GM21529 (cell line): ENCODE measurements at regions not wholly inside any gene's neighbourhood (a gene's known extent, or its start where the extent isn't known, plus 50 kb on each side); places are given as distances from the start of the nearest gene placed in this dataset.

Source experiments
- ATAC-seq: cut with Tn5 transposase; IDR thresholded peaks from one replicate; pipeline ENCODE4 v1.9.1; 2021; ENCODE audit not compliant: unreplicated experiment

DNA sequence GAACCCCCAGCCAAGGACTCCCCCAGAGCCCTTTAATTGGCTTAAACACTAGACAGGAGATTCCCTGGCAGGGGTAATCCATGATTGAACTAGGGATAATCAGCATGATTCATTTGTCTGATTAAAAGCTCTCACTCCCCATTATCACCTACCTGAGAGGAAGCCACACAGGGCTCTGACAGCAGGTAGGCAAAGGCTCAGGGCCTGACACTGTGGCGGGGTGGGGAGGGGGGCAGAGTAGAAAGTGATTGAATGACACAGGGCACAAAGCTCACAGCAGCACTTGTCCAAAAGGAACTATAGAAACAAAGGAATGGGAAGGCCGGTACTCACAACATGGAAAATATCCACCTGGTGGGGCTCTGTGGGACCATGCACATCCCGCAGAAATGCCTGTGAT lies 231.6 kb downstream of the MAFB start:
- no peak for ATAC-seq

DNA sequence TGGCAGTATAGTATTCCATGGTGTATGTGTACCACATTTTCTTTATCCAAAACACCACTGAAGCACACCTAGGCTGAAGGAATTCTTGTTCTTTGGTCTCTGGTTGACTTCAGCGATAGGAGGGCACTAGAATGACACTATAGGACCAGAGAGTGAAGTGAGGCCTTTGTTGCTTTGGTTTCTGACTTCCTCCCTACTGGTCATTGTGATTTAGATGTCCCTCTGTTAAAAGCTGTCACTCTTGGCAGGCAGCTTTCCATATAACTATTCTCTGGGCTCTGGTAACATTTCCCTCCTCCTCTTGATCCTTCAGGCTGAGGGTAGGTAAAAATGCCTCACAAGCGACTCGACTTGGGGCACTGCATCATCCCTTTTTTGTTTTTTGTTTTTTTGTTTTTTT lies 236.3 kb downstream of the MAFB start:
- ATAC-seq: no peak

DNA sequence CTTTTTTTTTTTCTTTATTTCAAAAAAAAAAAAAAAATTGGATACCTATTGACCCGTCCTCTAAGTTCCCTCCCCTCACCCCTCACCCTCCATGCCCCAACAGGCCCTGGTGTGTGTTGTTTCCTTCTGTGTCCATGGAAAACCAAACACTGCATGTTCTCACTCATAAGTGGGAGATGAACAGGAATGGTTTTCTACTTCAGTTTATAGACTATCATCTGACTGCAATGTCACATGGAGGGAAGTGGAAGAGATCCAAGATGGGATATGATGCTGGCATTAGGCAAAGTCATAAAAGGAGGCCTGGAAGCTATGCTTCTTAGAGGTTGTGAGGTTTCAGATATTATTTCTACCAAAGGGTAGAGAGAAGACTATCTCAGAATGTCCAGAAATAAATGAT lies 237.5 kb downstream of the MAFB start:
- no peak for ATAC-seq

DNA sequence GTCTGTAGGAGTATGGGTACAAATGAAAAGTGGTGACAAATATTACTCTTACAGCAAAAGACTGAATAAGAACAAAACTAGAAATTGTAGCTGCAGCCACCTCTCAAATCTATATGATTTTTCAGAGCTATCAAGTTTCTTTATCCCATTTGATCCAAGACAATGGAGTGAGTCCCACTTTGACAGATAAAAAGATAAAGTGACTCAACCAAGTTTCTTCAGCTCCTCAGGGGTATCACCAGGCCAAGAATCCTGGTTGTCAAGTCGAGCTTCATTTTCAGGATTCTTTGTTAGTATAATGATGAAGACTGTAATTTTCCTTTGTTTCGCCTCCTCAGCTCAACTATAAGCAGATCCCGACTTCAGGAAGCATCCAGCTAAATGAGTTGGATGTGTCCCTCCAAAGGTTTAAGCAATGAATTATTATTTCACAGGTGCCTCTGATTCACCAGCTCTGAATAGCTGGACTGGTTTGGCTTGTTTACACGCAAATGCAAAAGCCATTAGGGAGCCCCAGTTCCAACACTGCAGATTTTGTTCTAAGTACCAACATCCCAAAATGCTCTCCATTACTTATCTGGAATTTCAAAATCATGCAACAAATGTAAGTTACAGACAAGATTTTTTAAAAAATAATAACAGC lies 238.9 kb downstream of the MAFB start:
- no peak for ATAC-seq

DNA sequence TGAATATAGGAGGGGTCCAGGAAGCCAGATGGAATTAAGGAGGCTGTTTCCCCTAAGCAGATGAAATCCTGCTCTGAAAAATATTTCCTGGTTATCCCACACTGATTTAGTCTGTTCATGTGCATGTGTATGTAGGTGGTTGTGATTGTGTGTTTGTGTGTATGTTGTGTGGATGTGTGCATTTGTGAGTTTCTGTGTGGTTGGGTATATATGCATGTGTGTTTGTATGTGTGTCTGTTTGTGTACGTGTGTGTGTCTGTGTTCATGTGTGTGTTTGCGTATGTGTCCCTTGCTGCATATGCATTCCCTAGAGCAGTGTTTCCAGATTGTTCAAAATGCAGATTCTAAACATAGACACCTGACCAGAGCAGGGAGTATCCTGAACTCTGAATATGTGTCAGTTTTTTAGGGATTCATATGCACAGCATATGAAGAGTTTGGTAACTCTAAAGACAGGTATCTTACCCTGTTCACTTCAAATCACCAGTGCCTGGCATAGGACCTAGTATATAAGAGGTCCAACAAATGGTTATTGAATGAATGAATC lies 239.8 kb downstream of the MAFB start:
- ATAC-seq: no peak

DNA sequence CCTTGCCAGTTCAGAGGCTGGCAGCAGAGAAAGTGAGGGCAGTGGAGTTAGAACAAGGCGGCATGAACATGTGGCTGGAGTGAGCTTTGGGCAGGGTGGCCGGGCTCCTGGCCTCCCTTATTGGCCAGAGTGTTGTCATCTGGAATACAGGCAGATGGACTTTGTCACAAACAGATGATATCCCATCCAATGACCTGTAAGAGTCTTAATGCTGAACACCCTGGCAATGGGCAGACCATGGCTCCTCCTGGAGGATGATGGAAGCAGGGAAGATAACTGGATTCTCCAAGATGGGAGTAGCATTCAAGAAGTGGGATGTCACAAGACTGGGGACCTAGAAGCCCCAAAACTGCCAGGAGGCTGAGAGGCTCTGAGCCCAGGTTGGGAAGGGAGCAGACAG lies 242.1 kb downstream of the MAFB start:
- no peak for ATAC-seq

DNA sequence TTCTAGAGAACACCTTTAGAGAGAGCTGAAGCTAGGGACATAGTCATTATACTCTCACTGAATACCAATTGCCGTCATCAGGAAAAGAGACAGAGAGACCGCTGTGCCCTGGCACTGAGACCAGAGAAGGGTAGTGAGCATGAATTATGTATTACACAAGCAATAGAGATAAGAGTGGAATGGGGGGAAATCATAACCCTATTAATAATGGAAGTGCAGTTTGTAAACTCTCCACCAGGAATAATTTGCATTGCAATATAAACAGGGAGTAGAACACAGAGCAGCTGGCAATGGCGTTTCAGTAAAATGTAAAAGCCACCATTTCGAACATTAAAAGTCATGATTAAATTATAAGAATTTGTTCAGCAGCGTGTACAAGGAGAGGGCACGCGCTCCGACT lies 244.5 kb downstream of the MAFB start:
- ATAC-seq: no peak

DNA sequence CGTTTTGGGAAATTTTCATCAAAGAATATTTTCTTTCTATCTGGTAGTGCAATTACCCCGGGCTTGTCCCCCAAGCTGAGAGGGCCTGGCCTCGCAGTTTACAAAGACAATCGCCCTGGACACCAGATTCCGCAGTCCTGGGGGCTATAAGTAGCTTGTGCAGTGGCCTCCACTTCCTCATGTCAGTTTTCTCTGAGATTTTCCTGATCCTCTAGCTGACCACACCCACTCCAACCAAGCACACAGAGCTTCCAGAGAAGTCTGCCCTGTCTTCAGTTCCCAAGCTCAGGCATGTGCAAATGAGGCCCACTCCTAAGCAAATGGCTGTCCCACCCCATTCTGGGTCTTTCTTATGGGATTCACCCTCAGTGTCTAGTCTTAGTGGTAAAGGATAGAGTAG lies 245.3 kb downstream of the MAFB start:
- ATAC-seq: no peak

DNA sequence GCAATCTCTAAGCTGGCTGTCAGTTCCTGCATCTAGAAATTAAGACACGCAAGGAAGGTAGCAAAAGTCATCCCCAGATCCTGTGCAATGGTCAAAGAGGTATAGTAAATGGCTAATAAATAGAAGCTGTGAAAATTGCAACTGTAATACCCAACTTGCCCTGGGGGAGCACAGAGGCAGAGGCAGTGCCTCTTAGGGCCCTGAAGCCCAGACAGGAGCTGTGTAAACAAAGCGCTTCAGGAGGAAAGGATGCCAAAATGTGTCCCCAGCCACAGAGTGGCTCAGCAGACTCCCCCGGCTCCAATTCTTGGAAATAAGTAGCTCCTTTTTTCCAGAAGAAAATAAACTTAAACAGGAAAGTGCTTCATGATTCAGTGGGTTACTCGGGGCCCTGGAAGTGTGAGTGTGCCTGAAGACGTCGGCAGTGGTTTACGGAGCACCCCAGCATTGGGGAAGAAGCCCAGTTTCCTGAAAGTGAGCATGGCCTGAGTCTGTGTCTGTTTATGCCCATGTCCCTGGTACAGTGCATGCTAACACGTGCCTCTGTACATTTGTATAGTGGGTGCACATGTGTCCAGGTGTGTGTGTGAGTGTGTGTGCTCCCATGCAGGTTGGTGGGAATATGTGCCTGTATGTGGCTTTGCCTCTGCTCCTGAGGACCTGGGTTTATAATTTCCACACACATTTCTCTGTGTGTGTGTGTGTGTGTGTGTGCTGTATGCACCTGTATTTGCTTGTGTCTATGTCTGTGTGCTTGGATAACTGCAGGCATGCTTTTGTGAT lies 246.7 kb downstream of the MAFB start:
- no peak for ATAC-seq

DNA sequence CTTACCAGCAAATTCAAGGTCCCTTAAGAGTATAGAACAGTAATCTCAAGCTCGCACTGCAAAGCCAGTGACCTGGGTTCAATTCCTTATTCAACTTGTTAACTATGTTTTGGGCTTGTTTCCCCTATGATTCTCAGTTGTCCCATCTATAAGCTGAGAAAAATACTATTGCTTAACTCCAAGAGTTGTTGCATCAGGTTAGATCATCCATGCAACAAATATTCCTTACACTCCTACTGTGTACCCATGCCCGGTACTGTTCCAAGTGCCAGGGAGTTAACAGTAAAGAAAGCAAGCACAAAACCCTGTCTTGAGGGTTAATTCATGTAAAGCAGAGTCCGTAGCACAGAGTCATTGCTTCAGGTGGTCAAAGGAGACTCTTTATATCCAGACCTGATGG lies 247.3 kb downstream of the MAFB start:
- ATAC-seq: no peak

DNA sequence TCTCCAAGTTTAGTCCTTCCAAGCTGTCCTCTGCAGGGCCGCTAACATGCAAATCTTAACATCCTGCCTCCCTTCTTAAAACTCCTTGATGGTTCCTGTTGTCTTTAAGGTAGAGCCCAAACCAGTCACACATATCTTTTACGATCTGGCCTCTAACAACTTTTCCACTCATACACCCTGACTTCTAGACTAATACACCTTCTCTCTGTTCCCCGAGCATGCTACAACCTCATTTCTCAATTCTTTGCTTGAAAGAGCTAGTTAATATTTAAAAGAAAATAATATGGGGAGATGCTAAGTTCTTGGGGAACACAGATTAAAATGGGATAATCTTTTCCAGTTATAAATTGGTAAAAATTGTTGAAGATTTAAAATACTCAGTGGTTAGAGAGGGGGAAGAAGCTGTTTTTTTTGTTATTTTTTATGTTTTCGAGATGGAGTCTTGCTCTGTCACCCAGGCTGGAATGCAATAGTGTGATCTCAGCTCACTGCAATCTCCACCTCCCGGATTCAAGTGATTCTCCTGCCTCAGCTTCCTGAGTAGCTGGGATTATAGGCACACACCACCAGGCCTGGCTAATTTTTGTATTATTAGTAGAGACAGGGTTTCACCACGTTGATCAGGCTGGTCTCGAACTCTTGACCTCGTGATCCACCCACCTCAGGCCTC lies 250.7 kb downstream of the MAFB start:
- no peak for ATAC-seq

DNA sequence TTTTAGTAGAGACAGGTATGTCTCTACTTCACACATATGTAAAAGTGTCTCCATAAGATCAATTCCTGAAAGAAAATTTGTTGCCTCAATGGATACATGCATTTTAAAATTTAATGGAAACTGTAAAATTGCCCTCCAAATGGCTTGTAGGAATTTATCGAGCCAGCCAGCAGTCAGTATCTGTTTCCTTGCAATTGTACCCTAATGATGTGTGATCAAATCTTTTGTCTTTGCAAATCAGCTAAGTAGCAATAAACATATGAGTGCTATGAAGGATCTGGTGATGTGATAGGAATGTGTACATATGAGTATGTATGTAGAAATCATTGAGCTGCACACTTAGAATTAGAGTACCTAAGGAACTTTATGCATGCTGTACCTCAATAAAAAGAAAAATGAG lies 253.0 kb downstream of the MAFB start:
- ATAC-seq: no peak

DNA sequence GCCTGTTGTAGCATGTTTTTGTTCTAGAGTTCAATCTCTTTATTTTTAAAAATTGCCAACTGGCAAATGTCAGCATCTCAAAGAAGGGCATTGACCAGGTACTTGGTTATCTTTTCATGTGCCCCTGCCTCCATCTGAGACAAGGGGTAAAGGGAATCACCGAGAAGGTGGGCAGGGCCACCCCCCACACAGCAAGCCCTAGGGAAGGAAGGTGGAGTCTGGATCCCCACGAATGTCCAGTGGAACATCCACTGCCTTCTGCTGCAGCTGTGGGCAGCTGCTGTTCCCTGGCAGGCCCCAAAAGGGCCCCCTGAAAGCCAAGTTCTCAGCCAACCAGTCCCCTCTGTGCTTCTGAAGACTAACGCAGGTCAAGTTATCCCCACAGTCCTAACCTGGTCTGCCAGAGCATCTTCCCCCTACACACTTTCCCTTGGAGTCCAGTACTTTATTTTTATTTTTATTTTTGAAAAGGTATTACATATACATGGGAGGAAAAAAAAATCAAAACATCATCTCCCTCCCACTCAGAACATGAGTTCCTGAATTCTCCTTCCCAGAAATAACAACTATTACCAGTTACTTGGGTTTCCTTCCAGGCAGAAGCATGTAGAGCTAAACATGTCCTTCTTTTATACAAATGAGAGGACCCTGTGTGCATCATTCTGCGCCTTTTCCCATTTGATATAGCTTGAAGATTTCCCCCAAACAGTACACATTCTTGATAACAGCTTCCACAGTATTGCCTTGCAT lies 253.7 kb downstream of the MAFB start:
- no peak for ATAC-seq

DNA sequence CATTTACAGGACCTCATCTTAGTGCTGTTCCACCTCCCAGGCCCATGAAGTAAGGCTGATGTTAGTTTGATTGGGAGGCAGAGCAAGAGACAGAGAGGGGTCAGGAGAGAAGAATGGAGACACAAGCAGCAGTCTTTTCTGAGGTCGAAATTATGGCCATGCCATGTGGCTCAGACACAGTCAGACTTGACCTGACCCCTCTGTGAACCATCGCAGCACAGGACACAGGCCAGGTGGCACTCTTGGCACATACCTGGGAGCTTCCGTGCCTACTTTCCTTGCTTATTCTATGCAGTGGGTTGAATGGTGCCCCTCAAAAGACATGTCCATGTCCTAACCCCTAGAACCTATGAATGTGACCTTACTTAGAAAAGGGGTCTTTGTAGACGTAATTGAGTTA lies 254.9 kb downstream of the MAFB start:
- ATAC-seq: no peak

DNA sequence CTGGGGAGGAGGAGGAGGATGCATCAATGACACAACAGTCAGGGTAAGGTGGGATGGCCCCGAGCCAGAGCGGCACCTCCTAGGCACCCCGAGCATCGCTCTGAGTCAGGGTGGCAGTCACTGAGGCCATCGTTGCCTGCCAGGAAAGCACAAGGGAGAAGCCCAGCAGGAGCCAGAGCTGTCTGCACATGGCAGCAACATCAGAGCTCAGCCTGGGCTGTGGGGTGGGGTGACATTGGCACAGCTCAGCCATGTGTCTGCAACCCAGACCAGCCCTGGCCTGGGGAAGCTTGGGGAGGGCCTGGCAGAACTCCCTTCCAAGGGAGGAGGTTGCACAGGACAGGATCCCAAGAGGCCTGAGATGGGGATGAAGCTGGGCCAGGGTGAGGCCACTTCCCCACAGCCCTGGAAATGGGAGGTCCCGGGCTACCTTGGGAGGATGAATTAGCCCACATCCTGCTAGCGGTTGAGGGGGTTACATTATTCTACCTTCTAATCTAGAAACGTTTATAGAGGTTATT lies 255.6 kb downstream of the MAFB start:
- ATAC-seq: no peak

DNA sequence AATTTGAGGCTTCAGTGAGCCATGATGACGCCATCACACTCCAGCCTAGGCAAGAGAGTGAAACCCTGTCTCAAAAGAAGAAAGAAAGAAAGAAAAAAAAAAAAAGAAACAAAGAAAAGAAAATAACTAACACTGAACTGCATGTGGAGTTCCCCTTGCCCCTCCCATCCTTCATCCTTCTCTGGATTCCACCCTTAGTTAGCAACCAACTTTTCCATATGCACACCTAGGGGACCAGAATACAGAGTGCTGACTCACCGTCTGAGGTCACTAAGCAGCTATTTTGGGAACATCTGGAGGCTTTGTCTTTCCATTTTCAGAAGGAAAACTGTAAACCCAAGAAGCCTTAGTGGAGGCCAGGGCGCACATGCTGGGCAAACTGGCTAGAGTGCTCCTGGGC lies 257.4 kb downstream of the MAFB start:
- no peak for ATAC-seq

DNA sequence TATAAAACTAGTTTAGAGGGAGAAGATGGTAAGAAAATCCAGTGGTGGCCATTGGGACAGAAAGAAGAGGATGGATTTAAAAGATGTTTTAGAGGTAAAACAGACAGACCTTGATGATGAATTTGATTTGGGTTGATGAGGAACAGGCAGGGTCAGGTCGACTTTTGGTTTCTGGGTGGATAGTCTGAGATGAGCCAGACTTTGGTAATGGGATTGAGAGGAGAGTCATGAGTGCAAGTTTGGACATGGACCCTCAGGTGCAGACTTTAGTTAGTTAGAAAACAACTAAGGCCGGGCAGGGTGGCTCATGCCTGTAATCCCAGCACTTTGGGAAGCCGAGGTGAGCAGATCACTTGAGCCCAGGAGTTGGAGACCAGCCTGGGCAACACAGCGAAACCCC lies 257.9 kb downstream of the MAFB start:
- ATAC-seq: no peak

DNA sequence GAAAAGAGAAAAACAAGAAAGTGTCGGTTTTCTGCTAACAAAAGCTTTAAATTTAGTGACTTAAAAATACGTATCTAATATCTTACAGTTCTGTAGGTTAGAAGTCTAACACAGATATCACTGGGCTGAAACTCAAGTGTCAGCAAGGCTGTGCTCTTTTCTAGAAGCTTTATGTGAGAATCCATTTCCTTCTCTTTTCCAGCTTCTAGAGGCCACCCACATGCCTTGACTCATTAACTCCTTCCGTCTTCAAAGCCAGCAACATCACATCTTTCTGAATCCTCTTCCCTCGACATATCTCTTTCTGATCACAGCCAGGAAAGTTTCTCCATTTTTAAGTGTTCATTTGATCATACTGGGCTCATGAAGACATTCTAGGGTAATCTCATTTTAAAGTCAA lies 262.0 kb downstream of the MAFB start:
- no peak for ATAC-seq

DNA sequence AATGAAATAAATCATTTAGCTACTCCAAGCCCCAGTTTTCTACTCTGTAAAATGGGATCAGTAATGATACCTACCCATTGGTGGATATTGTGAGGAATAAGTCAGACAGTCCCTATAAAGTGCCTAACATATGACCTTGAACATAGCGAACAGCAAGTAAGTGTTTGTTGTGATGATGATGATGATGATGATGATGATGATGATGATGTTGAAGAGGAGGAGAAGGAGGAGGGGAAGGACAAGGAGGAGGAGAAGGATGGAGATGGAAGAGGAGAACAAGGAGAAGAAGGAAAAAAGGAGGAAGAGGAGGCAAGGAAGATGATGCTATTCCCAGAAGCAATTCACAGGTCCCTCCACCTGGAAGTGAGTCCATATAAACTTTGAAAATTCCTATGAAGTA lies 264.3 kb downstream of the MAFB start:
- no peak for ATAC-seq

DNA sequence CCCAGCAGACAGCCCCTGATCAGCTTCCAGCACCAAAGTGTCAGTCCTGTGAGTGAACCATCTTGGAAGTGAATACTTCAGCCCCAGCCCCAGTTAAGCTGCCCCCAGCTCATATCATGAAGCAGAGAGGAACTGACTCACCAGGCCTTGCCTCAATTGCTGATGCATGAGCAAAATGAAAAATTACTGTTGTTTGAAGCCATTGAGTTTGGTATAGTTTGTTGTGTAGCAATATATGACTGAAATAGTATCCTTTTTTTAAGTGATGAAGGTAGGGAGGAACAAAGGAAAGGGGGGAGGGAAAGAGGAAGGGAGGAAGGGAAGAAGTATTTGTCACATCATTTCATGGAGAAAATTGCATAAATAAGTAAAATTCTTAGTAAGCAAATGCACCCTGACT lies 266.4 kb downstream of the MAFB start:
- ATAC-seq: no peak

DNA sequence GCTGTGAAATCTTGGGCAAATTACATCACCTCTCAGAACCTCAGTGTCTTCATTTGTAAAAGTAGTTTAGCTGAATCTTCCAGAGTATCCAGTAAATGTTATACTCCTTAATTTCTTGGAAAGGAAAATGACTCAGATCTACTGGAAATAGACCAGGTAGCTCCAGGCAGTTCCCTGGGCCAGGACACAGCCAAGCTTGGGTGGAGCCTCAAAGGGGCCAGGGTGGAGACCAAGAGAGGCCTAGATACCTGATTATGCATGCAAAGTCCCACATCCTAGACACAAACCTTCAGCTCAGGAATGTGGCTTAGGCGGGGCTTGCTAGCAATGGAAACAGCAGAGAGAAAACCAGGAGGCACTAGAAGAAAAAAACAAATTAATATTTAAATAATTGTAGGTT lies 272.8 kb downstream of the MAFB start:
- ATAC-seq: no peak
